Smooth muscle cell (in vitro differentiated cells): ENCODE measurements at regions not wholly inside any gene's neighbourhood (a gene's known extent, or its start where the extent isn't known, plus 50 kb on each side); places are given as distances from the start of the nearest gene placed in this dataset.

Experiments
- DNase-seq: peaks from one replicate; lab custom pipeline; 2025; ENCODE audit not compliant: unreplicated experiment; lab: John Stamatoyannopoulos, UW
- H2AFZ ChIP-seq: fragments of 200-600 bp; sonication (generic); 2 replicates; pipeline ENCODE4 v1.6.0; 2016; ENCODE audit warnings: antibody characterized with exemption, low read depth, mild to moderate bottlenecking
- H3F3A ChIP-seq: fragments of 200-600 bp; sonication (generic); 2 replicates; pipeline ENCODE4 v1.6.0; 2017; ENCODE audit warnings: antibody characterized with exemption, low read depth
- H3K27ac ChIP-seq: fragments of 200-600 bp; sonication (generic); 2 replicates; pipeline ENCODE4 v1.5.1; 2016; ENCODE audit warnings: low read depth, mild to moderate bottlenecking
- H3K27me3 ChIP-seq: fragments of 200-600 bp; sonication (generic); 2 replicates; pipeline ENCODE4 v1.6.1; 2016; ENCODE audit warnings: low read depth, mild to moderate bottlenecking
- H3K36me3 ChIP-seq: fragments of 200-600 bp; sonication (generic); 2 replicates; pipeline ENCODE4 v1.5.1; 2016; ENCODE audit warnings: low read depth
- H3K4me1 ChIP-seq: fragments of 200-600 bp; sonication (generic); 2 replicates; pipeline ENCODE4 v1.5.1; 2016; ENCODE audit warnings: low read depth
- H3K4me2 ChIP-seq: fragments of 200-600 bp; sonication (generic); 2 replicates; pipeline ENCODE4 v1.6.0; 2016; ENCODE audit warnings: mild to moderate bottlenecking
- H3K4me3 ChIP-seq: fragments of 200-600 bp; sonication (generic); 2 replicates; pipeline ENCODE4 v1.5.1; 2016; ENCODE audit warnings: mild to moderate bottlenecking
- H3K79me2 ChIP-seq: fragments of 200-600 bp; sonication (generic); 2 replicates; pipeline ENCODE4 v1.6.0; 2016; ENCODE audit warnings: low read depth, mild to moderate bottlenecking
- H3K9ac ChIP-seq: fragments of 200-600 bp; sonication (generic); 2 replicates; pipeline ENCODE4 v1.6.0; 2016; ENCODE audit warnings: low read depth
- H3K9me3 ChIP-seq: fragments of 200-600 bp; sonication (generic); replicated peaks from 2 replicates; pipeline ENCODE4 v1.5.1; 2016; ENCODE audit warnings: low read depth
- H4K20me1 ChIP-seq: fragments of 200-600 bp; sonication (generic); 2 replicates; pipeline ENCODE4 v1.6.0; 2016; ENCODE audit warnings: low read depth
- CTCF ChIP-seq: fragments of 200-600 bp; sonication (generic); IDR thresholded peaks from 2 replicates; pipeline ENCODE4 v1.5.1; 2017; ENCODE audit warnings: borderline replicate concordance, mild to moderate bottlenecking, antibody characterized with exemption; ENCODE audit not compliant: insufficient read depth, poor library complexity, severe bottlenecking
- WGBS: methylation state at CpG from one replicate; pipeline ENCODE4 v1.1.7; 2016; ENCODE audit warnings: low lambda C conversion rate; 5-methylcytosine and 5-hydroxymethylcytosine counted together

- H3K27ac ChIP-seq = no peak overlapping the region
- WGBS = 54% methylated on average over 3 of the region's 3 CpGs
- H3K4me1 ChIP-seq = no peaks in the 10 kb centered on the region
- DNase-seq = no peak
- no peak overlapping the region for H3K4me2 ChIP-seq
- no peak overlapping the region for H3K9ac ChIP-seq
- no peaks in the 10 kb centered on the region for H3K27me3 ChIP-seq
- H3K79me2 ChIP-seq = no peaks in the 10 kb centered on the region
- H3K4me3 ChIP-seq = no peak overlapping the region
- H3K9me3 ChIP-seq = no peaks in the 10 kb centered on the region
- H3F3A ChIP-seq = no peaks in the 10 kb centered on the region
- H3K36me3 ChIP-seq = no peaks in the 10 kb centered on the region
- no peaks in the 10 kb centered on the region for H4K20me1 ChIP-seq
- no peak overlapping the region for H2AFZ ChIP-seq
- TF ChIP-seq CTCF = no peak
These were observed 86.6 kb downstream of the MEX3B start for GRCh38 chr15:81959196-81959595.

GRCh38 chr15:81957698-81958097, 88.1 kb downstream of the MEX3B start:
- Histone ChIP-seq H3K36me3 (no peaks in the 10 kb centered on the region), H2AFZ (no peak overlapping the region), H3K4me3 (no peak overlapping the region), H3K9ac (no peak overlapping the region), H4K20me1 (no peaks in the 10 kb centered on the region), H3K27me3 (no peaks in the 10 kb centered on the region), H3F3A (no peaks in the 10 kb centered on the region), H3K79me2 (no peaks in the 10 kb centered on the region), H3K9me3 (no peaks in the 10 kb centered on the region), H3K27ac (no peak overlapping the region), H3K4me1 (no peaks in the 10 kb centered on the region), H3K4me2 (no peak overlapping the region)
- no peak for DNase-seq
- TF ChIP-seq CTCF = no peak
- 95% methylated on average over 4 of the region's 4 CpGs for WGBS

GRCh38 chr15:81955382-81956062, 90.3 kb downstream of the MEX3B start:
- DNase-seq = no peak
- Histone ChIP-seq H3K27me3 (no peaks in the 10 kb centered on the region), H3K9me3 (no peaks in the 10 kb centered on the region), H3K36me3 (no peaks in the 10 kb centered on the region), H3K9ac (no peak overlapping the region), H3K4me1 (no peaks in the 10 kb centered on the region), H4K20me1 (no peaks in the 10 kb centered on the region), H3K27ac (peak overlapping the region; percentile 43), H3K4me3 (no peak overlapping the region), H3K4me2 (no peak overlapping the region), H3K79me2 (no peaks in the 10 kb centered on the region), H3F3A (no peaks in the 10 kb centered on the region), H2AFZ (no peak overlapping the region)
- WGBS = 60% methylated on average over 6 of the region's 6 CpGs
- no peak for TF ChIP-seq CTCF

GRCh38 chr15:81954158-81954783, 91.5 kb downstream of the MEX3B start:
- no peaks in the 10 kb centered on the region for H3K36me3 ChIP-seq
- no peaks in the 10 kb centered on the region for H3K27me3 ChIP-seq
- no peak overlapping the region for H3K4me3 ChIP-seq
- no peak overlapping the region for H3K4me2 ChIP-seq
- H3F3A ChIP-seq = no peaks in the 10 kb centered on the region
- H3K27ac ChIP-seq = no peak overlapping the region
- no peak for DNase-seq
- no peak for TF ChIP-seq CTCF
- H3K9me3 ChIP-seq = no peaks in the 10 kb centered on the region
- 98% methylated on average over 9 of the region's 9 CpGs for WGBS
- no peak overlapping the region for H2AFZ ChIP-seq
- H3K9ac ChIP-seq = no peak overlapping the region
- no peaks in the 10 kb centered on the region for H4K20me1 ChIP-seq
- H3K79me2 ChIP-seq = no peaks in the 10 kb centered on the region
- no peaks in the 10 kb centered on the region for H3K4me1 ChIP-seq
